ENCODE measurements at regions not wholly inside any gene's neighbourhood (a gene's known extent, or its start where the extent isn't known, plus 50 kb on each side); places are given as distances from the start of the nearest gene placed in this dataset.

DNA sequence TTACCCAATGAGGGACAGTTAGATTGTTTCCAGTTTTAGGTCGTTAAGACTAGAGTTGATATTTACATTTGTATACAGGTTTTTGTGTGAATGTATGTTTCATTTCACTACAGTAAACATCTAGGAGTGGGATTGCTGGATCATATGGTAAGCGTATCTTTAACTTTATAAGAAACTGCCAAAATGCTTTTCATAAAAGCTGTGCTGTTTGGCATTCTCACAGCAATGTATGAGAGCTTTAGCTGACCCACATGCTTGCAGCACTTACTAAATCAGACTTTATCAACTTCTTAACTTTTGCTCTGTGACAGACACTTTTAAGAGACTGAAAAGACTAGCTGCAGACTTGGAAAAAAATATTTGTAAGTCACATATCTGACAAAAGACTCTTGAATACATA, 262.5 kb upstream of the PELI2 start:
- TF ChIP-seq, protein P1, sequence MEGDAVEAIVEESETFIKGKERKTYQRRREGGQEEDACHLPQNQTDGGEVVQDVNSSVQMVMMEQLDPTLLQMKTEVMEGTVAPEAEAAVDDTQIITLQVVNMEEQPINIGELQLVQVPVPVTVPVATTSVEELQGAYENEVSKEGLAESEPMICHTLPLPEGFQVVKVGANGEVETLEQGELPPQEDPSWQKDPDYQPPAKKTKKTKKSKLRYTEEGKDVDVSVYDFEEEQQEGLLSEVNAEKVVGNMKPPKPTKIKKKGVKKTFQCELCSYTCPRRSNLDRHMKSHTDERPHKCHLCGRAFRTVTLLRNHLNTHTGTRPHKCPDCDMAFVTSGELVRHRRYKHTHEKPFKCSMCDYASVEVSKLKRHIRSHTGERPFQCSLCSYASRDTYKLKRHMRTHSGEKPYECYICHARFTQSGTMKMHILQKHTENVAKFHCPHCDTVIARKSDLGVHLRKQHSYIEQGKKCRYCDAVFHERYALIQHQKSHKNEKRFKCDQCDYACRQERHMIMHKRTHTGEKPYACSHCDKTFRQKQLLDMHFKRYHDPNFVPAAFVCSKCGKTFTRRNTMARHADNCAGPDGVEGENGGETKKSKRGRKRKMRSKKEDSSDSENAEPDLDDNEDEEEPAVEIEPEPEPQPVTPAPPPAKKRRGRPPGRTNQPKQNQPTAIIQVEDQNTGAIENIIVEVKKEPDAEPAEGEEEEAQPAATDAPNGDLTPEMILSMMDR (IDR thresholded peaks at IDR 0.05) = no peak
- TF ChIP-seq POLR2A (IDR thresholded peaks at IDR 0.05) = no peak

All from thyroid gland (tissue), 4 donors.